CD4-positive, alpha-beta T cell (primary cell): ENCODE measurements at regions not wholly inside any gene's neighbourhood (a gene's known extent, or its start where the extent isn't known, plus 50 kb on each side); places are given as distances from the start of the nearest gene placed in this dataset.

Experiments
- ATAC-seq: fragments of 200-7000 bp; cut with Tn5 transposase; one replicate; pipeline ENCODE4 v1.10.0; 2022; ENCODE audit warnings: mild to moderate bottlenecking; ENCODE audit not compliant: poor library complexity
- CTCF ChIA-PET: fragments of 350-600 bp; sonication (Branson Sonifier 250); formaldehyde crosslinking; loops from one replicate; lab custom pipeline; 2021; ENCODE audit warnings: antibody characterized with exemption, inconsistent platforms; lab: Charles Lee
- POLR2A ChIA-PET: fragments of 350-600 bp; sonication (Branson Sonifier 250); formaldehyde crosslinking; loops from one replicate; lab custom pipeline; 2021; ENCODE audit warnings: antibody characterized with exemption, inconsistent platforms; lab: Charles Lee
- DNase-seq, 14 experiments: peaks; one replicate each; pipeline ENCODE4 v3.0.0-alpha.2; 2013 to 2020; ENCODE audit warnings: mixed read lengths in 2 of 14
- H3K27ac ChIP-seq, 2 donors: one replicate each; pipeline versions ENCODE4 v1.5.1 to v1.7.0; 2013; ENCODE audit warnings: low read length in 2 of 2, low read depth in 1 of 2, mild to moderate bottlenecking in 1 of 2
- H3K27me3 ChIP-seq, 2 experiments: 1 replicate in 1 of 2; 2 replicates in 1 of 2; pipeline versions ENCODE4 v1.6.1 to v1.7.0; 2013; ENCODE audit warnings: low read length in 2 of 2, control low read depth in 1 of 2, mild to moderate bottlenecking in 1 of 2, moderate library complexity in 1 of 2; ENCODE audit not compliant: insufficient read depth in 2 of 2, control insufficient read depth in 1 of 2
- H3K36me3 ChIP-seq: one replicate; pipeline ENCODE4 v1.6.1; 2013; ENCODE audit warnings: low read length, control low read depth; ENCODE audit not compliant: insufficient read depth
- H3K4me1 ChIP-seq: one replicate; pipeline ENCODE4 v1.6.1; 2013; ENCODE audit warnings: low read length, control low read depth; ENCODE audit not compliant: insufficient read depth
- H3K4me3 ChIP-seq: one replicate; pipeline ENCODE4 v1.5.1; 2013; ENCODE audit warnings: mild to moderate bottlenecking, low read length, moderate library complexity
- H3K9me3 ChIP-seq, 2 experiments: 1 replicate in 1 of 2; 2 replicates in 1 of 2; pipeline versions ENCODE4 v1.6.1 to v1.7.0; 2013; ENCODE audit warnings: low read length in 2 of 2, mild to moderate bottlenecking in 2 of 2, control low read depth in 1 of 2, moderate library complexity in 1 of 2; ENCODE audit not compliant: control insufficient read depth in 1 of 2, insufficient read depth in 1 of 2
- H3K27ac Mint-ChIP-seq: one replicate; pipeline ENCODE4 v1.8.0; 2020; ENCODE audit warnings: mixed read lengths
- H3K27me3 Mint-ChIP-seq: one replicate; pipeline ENCODE4 v1.8.0; 2021; ENCODE audit warnings: mixed read lengths
- H3K36me3 Mint-ChIP-seq: one replicate; pipeline ENCODE4 v1.8.0; 2021; ENCODE audit warnings: low read depth, mixed read lengths
- H3K4me1 Mint-ChIP-seq: one replicate; pipeline ENCODE4 v1.8.0; 2021; ENCODE audit warnings: low read depth, mixed read lengths
- H3K4me3 Mint-ChIP-seq: one replicate; pipeline ENCODE4 v1.8.0; 2020; ENCODE audit warnings: mild to moderate bottlenecking, mixed read lengths
- H3K9me3 Mint-ChIP-seq: one replicate; pipeline ENCODE4 v1.8.0; 2020; ENCODE audit warnings: mixed read lengths
- intact Hi-C, 2 experiments: fragments of 100-400 bp; cut with DNase I in 1 of 2; cut with micrococcal nuclease in 1 of 2; formaldehyde crosslinking; loops; one replicate each; pipeline versions ENCODE4 v1.15.1 to v1.9.0; 2023 to 2025; cut with DNase I, micrococcal nuclease
- TF ChIP-seq, protein P1 (sequence below): fragments of 200-600 bp; IDR thresholded peaks from one replicate; pipeline ENCODE4 v1.8.0; 2022; ENCODE audit warnings: antibody characterized with exemption, mild to moderate bottlenecking

DNA sequence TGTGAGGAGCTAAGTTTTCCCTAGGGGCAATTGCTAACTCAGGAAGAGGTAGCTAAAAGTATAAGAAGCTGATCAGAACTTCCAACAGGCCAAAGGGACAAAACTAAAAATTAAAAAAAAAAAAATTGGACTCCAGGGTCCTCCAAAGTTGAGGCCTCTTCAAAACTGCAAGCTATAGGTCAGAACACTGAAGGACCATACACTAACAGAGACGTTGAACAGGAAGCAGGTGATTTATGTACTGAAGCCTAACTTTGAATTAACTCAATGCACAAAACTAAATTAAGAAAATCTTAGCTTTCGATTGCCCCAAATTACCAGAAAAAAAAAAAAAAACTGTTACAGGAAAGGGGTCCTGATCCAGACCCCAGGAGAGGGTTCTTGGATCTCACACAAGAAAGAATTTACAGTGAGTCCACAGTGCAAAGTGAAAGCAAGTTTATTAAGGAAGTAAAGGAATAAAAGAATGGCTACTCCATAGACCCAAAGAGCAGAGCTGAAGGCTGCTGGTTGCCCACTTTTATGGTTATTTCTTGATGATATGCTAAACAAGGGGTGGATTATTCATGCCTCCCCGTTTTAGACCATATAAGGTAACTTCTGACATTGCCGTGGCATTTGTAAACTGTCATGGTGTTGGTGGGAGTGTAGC lies 442.8 kb upstream of the NECTIN3 start:
- no peaks in the 10 kb centered on the region for H3K36me3 Mint-ChIP-seq
- POLR2A ChIA-PET: no interaction called here
- Histone ChIP-seq H3K4me3 (no peak overlapping the region), H3K36me3 (no peaks in the 10 kb centered on the region), H3K27ac (no peak overlapping the region), H3K27me3 (no peaks in the 10 kb centered on the region), H3K9me3 (no peaks in the 10 kb centered on the region), H3K4me1 (peaks cover 2% of the 10 kb centered on the region)
- DNase-seq: no peak
- CTCF ChIA-PET: no interaction called here
- TF ChIP-seq, protein P1, sequence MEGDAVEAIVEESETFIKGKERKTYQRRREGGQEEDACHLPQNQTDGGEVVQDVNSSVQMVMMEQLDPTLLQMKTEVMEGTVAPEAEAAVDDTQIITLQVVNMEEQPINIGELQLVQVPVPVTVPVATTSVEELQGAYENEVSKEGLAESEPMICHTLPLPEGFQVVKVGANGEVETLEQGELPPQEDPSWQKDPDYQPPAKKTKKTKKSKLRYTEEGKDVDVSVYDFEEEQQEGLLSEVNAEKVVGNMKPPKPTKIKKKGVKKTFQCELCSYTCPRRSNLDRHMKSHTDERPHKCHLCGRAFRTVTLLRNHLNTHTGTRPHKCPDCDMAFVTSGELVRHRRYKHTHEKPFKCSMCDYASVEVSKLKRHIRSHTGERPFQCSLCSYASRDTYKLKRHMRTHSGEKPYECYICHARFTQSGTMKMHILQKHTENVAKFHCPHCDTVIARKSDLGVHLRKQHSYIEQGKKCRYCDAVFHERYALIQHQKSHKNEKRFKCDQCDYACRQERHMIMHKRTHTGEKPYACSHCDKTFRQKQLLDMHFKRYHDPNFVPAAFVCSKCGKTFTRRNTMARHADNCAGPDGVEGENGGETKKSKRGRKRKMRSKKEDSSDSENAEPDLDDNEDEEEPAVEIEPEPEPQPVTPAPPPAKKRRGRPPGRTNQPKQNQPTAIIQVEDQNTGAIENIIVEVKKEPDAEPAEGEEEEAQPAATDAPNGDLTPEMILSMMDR: no peak
- H3K9me3 Mint-ChIP-seq: no peaks in the 10 kb centered on the region
- H3K27me3 Mint-ChIP-seq: no peaks in the 10 kb centered on the region
- no peak overlapping the region for H3K27ac Mint-ChIP-seq
- no peak for ATAC-seq
- peaks cover 28% of the 10 kb centered on the region for H3K4me1 Mint-ChIP-seq
- peak overlapping the region; percentile 34 for H3K4me3 Mint-ChIP-seq
- intact Hi-C loops: no loop called here

DNA sequence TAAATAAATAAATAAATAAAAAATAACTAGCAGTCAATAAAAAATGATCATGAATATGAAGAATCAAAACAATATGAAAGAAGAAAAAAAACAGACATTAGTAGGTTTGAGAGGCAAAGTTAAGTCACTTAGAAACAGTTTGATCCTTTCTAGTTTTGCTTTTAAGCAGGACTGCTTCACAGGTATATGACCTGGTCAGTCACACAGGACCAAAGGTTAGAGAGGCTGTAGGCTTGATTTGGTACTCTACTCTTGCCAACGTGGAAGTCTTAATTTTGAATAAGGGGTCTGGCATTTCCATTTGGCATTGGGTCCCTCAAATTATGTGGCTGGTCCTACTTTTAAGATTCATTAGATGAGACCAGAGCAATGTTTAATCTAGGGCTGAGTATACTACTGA lies 441.7 kb upstream of the NECTIN3 start:
- DNase-seq (no peak), ATAC-seq (no peak)
- TF ChIP-seq, protein P1: no peak
- Histone ChIP-seq H3K36me3 (no peaks in the 10 kb centered on the region), H3K9me3 (no peaks in the 10 kb centered on the region), H3K27ac (no peak overlapping the region), H3K27me3 (no peaks in the 10 kb centered on the region), H3K4me1 (peaks cover 2% of the 10 kb centered on the region), H3K4me3 (no peak overlapping the region)
- intact Hi-C loops: no loop called here
- ChIA-PET POLR2A (no interaction called here), CTCF (no interaction called here)
- H3K9me3 Mint-ChIP-seq: no peaks in the 10 kb centered on the region
- H3K27me3 Mint-ChIP-seq: no peaks in the 10 kb centered on the region
- H3K36me3 Mint-ChIP-seq: no peaks in the 10 kb centered on the region
- H3K4me3 Mint-ChIP-seq: no peak overlapping the region
- peaks cover 28% of the 10 kb centered on the region for H3K4me1 Mint-ChIP-seq
- H3K27ac Mint-ChIP-seq: no peak overlapping the region

DNA sequence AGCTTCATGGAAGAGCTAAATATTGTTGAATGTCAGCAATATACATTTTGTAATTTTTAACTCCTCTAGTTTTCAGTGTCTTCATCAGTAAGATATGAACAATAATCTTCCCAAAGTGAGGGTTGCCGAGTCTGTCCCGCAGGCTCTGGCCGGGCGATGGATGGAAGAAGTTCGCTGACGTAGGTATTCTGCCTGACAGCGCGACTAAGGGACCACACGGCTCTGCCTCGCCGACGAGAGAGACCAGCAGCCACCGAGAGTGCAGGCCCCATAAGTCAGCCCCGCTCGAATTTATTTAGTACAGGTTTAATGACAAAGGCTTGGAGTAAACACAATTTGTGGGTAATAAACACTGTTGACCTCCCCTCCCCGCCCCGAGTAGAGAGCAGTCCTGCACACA lies 427.4 kb upstream of the NECTIN3 start:
- CTCF ChIA-PET: no interaction called here
- Mint-ChIP-seq H3K27me3 (peaks cover 4% of the 10 kb centered on the region), H3K4me1 (no peaks in the 10 kb centered on the region), H3K27ac (no peak overlapping the region), H3K4me3 (no peak overlapping the region), H3K9me3 (peaks cover 1% of the 10 kb centered on the region), H3K36me3 (no peaks in the 10 kb centered on the region)
- Histone ChIP-seq H3K36me3 (no peaks in the 10 kb centered on the region), H3K27me3 (no peaks in the 10 kb centered on the region), H3K4me3 (no peak overlapping the region), H3K4me1 (no peaks in the 10 kb centered on the region), H3K9me3 (peaks cover 0 to 3% of the 10 kb centered on the region in 2 experiments), H3K27ac (no peak overlapping the region)
- DNase-seq (no peak), ATAC-seq (no peak)
- intact Hi-C loops: no loop called here
- TF ChIP-seq, protein P1: no peak
- POLR2A ChIA-PET: no interaction called here
